GM18867 (cell line): ENCODE measurements at regions not wholly inside any gene's neighbourhood (a gene's known extent, or its start where the extent isn't known, plus 50 kb on each side); places are given as distances from the start of the nearest gene placed in this dataset.
A peak's percentile ranks its signal among the peaks of the same experiment; 100 is the strongest.
"Not testable (repeated sequence)": the region's sequence is repeated elsewhere in the genome, so short reads cannot be mapped to it uniquely, and the experiment has no call there.

Source experiments
- ATAC-seq: cut with Tn5 transposase; IDR thresholded peaks from one replicate; pipeline ENCODE4 v1.9.1; 2021; ENCODE audit warnings: mild to moderate bottlenecking, moderate library complexity; ENCODE audit not compliant: unreplicated experiment

DNA sequence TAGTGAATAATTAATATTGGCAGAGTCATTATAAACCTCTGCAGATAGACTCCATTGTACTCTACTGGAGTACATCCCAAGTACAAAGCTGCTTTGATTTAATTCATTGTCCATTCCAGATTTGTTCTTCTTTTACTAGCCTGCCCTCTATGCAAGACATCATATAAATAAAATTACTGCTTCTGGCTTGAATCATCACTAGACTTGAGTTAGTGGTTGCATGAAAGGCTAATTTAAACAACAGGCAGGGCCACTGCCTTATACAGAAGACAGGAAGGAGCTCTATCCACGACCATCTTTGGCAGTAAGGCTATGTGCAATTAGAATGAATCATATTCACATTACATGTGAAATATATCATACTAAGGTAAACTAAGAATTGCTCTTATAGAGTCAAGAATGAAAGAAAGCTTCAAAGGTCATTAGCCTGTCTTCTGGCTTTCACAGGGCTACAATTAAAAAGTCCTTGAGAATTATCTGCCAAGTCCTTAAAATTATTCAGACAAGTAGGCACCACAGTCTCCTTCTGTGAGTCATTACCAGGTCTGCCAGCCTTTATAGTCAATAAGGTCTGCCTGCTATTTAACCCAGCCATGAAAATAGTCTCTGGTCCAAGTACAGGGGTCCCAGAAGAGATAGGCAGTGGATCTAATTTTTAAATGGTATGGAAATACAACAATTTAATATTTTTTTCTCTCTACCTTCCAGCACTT, 631.8 kb downstream of the TMTC2 start:
- no peak for ATAC-seq

DNA sequence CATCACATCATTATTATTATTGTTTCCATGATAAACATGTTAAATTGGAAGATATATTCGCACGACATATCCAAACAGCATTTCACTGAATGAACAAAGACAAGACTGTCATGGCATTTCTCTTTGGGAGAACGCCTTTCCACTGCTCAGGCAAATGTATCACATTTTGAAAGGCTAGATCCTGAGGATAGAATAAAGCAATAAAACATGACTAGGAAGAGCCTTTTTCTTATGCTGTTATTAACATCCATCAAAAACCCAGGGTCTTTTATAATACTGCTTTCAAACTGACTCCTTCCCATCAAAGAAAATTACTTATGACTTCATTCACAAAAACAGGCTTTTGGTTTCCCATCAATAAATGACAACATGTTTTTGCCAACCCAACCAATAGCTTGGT, 630.9 kb downstream of the TMTC2 start:
- ATAC-seq = no peak

GRCh38 chr12:83313827-83314226, 627.1 kb downstream of the TMTC2 start:
- ATAC-seq = no peak

DNA sequence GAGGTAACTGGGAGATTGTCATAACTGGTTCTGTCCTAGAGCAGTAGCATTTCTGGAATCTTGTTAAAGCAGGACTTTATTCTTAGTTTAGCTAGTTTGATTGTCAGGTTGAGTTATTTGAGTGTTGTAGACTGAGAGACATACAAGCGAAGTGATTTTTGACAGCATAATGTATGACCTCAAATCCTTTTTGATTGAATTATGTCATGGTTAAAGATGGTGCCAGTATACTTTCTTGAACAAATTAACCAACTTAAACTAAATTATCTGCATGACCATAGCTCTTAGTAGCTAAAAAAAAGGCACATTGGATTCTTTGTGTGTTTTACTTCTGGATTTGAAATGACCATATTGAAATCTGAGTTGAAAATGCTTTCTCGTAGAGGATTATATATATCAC, 626.6 kb downstream of the TMTC2 start:
- no peak for ATAC-seq

DNA sequence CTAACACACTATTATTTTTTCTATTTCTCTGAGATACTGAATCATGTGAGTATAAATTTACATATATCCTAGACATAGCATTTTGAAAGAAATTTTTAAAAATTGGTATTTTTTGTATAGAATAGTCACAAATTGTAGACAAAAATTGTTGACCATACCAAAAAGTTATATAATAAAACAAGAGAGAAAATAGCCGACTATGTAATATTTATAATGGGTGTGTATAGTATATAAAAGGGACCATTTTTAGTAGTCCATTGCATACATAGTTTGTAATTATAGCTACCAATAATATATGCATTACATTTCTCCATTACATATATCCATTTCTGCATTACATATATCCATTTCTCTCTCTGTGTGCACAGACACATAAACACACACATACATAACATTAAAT, 590.2 kb downstream of the TMTC2 start:
- no peak for ATAC-seq

GRCh38 chr12:83271201-83271600, 584.5 kb downstream of the TMTC2 start:
- ATAC-seq = no peak

DNA sequence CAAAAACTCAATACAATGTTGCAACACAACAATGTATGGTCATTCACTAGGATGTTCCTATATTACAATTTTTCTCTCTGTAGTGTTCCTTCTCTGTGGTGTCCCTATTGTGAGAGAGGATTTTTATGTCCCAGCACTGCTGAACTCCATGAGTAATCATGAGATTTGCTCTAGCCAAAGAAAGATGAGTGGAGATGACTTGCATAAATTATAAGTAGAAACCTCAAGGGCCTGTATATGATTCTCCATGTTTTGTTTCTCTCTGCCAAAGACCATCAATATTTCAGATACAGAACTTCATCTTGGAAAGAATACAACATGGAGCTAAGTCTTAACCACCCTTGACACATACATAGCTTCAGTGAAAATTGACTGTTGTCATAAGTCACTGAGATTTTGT, 579.1 kb downstream of the TMTC2 start:
- no peak for ATAC-seq

DNA sequence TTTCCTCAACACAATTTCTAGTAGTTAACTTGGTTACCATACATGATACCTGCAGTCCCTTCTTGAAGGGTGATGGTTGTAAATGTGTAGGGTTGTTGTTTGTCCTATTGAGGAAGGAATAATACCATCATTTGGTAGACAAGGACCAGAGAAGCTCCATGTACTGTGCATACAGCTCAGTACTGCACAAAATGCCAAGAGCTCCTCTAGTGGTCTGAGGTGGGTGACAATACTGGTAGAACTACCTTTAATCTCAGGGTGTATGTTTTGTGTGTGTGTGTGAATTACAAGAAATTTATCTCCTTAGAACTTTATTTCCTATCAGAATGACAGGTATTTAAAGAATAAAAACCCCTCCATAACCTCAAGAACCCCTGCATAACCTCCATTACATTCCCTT, 575.3 kb downstream of the TMTC2 start:
- no peak for ATAC-seq

DNA sequence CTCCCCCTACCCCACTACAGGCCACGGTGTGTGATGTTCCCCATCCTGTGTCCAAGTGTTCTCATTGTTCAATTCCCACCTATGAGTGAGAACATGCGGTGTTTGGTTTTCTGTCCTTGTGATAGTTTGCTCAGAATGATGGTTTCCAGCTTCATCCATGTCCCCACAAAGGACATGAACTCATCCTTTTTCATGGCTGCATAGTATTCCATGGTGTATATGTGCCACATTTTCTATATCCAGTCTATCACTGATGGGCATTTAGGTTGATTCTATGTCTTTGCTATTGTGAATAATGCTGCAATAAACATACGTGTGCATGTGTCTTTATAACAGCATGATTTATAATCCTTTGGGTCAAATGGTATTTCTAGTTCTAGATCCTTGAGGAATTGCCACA, 573.4 kb downstream of the TMTC2 start:
- ATAC-seq = not testable (repeated sequence)

DNA sequence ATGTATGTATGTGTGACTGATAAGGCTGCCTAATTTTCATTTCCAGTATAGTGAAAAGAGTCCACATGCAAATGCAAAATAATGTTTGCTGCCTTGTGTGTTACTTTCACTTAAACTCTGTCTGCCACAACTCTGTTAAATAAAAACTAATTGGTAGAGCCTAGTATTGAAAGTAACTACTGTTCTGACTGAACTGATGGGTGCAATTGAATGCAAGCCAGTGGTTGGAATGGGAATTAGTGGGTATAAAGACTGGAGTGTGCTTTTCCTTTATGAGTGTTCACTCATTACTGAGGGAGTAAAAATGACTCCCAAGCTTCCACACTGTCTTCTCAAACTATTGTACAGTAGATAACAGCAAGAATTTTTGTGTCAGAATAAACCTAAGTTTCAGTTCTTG, 571.0 kb downstream of the TMTC2 start:
- no peak for ATAC-seq

DNA sequence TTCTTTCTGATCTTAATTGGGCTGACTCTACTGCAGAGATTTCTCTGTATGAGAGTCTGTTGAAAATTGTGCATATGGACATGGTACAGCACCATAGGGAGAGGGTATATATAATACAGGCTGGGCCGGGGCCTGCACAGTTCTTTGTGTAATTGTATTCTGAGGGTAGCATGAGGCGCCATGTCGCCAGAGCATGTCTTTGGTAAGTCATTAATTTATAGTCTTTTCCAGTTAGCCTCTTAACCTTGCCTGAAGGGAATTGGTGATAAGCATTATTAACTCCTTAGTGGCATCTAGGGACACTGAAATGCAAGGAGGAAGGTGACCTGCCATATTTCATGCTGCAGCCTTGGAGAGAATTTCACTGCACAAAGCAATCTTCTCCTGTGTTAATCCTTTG, 569.9 kb downstream of the TMTC2 start:
- ATAC-seq = no peak

DNA sequence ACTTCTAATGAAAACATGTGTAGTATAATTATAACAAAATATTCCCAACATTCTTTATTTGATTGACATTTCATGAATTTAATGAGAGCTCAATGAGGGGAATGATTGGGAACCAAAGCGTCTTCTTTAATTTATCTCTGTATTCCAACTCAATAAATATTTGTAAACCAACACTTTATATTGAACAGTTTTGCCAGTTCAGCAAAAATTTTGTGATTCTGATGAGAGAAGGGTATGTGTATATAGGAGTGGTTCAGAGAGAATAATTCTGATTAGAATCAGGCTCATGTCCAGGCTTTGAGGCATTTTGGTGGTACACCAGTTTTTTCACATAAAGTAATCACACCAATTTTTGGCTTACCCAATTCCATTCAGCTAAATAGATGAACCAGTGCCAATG, 564.2 kb downstream of the TMTC2 start:
- no peak for ATAC-seq

DNA sequence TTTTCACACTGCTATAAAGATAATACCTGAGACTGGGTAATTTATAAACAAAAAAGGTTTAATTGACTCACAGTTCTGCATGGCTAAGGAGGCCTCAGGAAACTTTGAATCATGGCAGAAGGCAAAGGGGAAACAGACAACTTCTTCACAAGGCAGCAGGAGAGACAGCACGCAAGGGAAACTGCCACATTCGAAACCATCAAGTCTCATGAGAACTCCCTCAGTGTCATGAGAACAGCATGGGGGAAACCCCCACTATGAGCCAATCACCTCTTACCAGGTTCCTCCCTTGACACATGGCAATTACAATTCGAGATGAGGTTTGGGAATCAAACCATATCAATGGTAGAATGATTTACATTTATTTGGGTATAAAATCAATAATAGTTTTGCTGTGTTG, 558.5 kb downstream of the TMTC2 start:
- ATAC-seq = no peak

DNA sequence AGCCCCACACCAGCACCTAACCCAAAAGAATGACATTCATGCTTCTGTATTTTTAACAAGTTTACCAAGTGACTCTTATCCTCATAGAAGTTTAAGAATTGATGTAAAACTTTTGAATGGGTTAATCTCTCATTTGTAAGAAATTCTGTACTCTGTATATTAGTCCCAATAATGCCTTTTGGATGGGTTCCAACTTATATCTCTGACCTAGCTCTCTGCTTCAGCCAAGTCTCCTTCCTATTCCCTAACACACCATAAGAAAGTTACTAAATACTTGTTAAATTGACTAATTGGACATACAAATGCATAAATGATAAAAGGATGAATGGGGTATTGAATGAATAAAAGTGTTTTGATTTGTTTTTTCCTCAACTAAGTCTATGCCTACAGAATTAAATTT, 557.3 kb downstream of the TMTC2 start:
- ATAC-seq = no peak

- ATAC-seq = not testable (repeated sequence)
These were observed 547.3 kb downstream of the TMTC2 start for GRCh38 chr12:83233987-83234386.

DNA sequence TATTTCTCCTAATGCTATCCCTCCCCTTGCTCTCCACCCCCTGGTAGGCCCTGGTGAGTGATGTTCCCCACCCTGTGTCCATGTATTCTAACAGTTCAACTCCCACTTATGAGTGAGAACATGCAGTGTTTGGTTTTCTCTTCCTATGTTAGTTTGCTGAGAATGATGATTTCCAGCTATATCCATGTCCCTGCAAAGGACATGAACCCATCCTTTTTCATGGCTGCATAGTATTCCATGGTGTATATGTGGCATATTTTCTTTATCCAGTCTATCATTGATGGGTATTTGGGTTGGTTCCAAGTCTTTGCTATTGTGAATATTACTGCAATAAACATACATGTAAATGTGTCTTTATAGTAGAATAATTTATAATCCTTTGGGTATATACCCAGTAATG, 540.3 kb downstream of the TMTC2 start:
- ATAC-seq = not testable (repeated sequence)

DNA sequence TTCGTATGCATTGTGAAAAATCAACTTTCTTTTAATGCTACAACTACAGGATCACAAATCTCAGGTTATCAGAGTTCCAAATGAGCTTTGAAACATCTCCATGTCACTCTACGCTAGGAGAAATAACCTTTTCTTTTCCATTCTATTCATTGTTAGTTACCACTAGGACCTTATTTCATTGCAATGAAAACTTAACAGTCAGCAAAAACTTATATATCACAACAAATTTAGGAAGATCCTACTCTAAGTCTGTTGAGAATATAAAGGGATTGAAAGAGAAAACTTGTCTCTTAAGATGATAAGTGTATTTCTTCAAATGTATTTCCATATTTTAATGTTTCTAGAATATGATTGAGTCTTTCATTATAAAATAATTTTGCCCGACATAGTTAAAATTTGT, 539.1 kb downstream of the TMTC2 start:
- ATAC-seq = no peak

- no peak for ATAC-seq
These were observed 537.3 kb downstream of the TMTC2 start for GRCh38 chr12:83224012-83224411.

- no peak for ATAC-seq
These were observed 534.1 kb downstream of the TMTC2 start for GRCh38 chr12:83220774-83221173.

GRCh38 chr12:83216230-83216629, 529.5 kb downstream of the TMTC2 start:
- ATAC-seq = peak; percentile 65

- ATAC-seq = no peak
These were observed 527.5 kb downstream of the TMTC2 start for GRCh38 chr12:83214185-83214584.

- no peak for ATAC-seq
These were observed 524.2 kb downstream of the TMTC2 start for GRCh38 chr12:83210933-83211332.

GRCh38 chr12:83199069-83199468, 512.4 kb downstream of the TMTC2 start:
- ATAC-seq = no peak
